Ectodermal cell (in vitro differentiated cells): ENCODE measurements at regions not wholly inside any gene's neighbourhood (a gene's known extent, or its start where the extent isn't known, plus 50 kb on each side); places are given as distances from the start of the nearest gene placed in this dataset.

Experiments
- H3K27ac ChIP-seq: 2 replicates; pipeline ENCODE4 v1.7.0; 2013; ENCODE audit warnings: mild to moderate bottlenecking, low read depth, low read length; ENCODE audit not compliant: insufficient read depth, poor library complexity, severe bottlenecking
- H3K27me3 ChIP-seq: 2 replicates; pipeline ENCODE4 v1.7.0; 2013; ENCODE audit warnings: mild to moderate bottlenecking, low read length; ENCODE audit not compliant: insufficient read depth, control insufficient read depth, poor library complexity, severe bottlenecking
- H3K36me3 ChIP-seq: one replicate; pipeline ENCODE4 v1.7.0; 2013; ENCODE audit warnings: low read length; ENCODE audit not compliant: control insufficient read depth, insufficient read depth
- H3K4me1 ChIP-seq: one replicate; pipeline ENCODE4 v1.7.0; 2013; ENCODE audit warnings: low read length; ENCODE audit not compliant: control insufficient read depth, insufficient read depth
- H3K4me3 ChIP-seq: 2 replicates; pipeline ENCODE4 v1.7.0; 2013; ENCODE audit warnings: low read depth, low read length, control low read depth; ENCODE audit not compliant: insufficient read depth
- H3K9me3 ChIP-seq: 2 replicates; pipeline ENCODE4 v1.7.0; 2013; ENCODE audit warnings: mild to moderate bottlenecking, low read length, moderate library complexity; ENCODE audit not compliant: control insufficient read depth
- WGBS, 2 experiments: methylation state at CpG; one replicate each; pipeline ENCODE4 v1.1.7; 2013; ENCODE audit warnings: missing lambda C conversion rate in 2 of 2; 5-methylcytosine and 5-hydroxymethylcytosine counted together

GRCh38 chr7:22676385-22676784, 50.6 kb upstream of the IL6 start:
- 93 to 99% methylated on average over 1 to 2 of the region's 2 CpGs for WGBS, 2 experiments
- Histone ChIP-seq H3K9me3 (no peaks in the 10 kb centered on the region), H3K27me3 (no peaks in the 10 kb centered on the region), H3K27ac (no peak overlapping the region), H3K4me1 (no peaks in the 10 kb centered on the region), H3K36me3 (no peaks in the 10 kb centered on the region), H3K4me3 (no peak overlapping the region)

- H3K27ac ChIP-seq: no peak overlapping the region
- 84 to 96% methylated on average over 2 of the region's 2 CpGs for WGBS, 2 experiments
- no peaks in the 10 kb centered on the region for H3K9me3 ChIP-seq
- no peaks in the 10 kb centered on the region for H3K4me1 ChIP-seq
- H3K4me3 ChIP-seq: no peak overlapping the region
- H3K36me3 ChIP-seq: no peaks in the 10 kb centered on the region
- H3K27me3 ChIP-seq: no peaks in the 10 kb centered on the region
Measured at GRCh38 chr7:22675917-22676343, 51.1 kb upstream of the IL6 start.

GRCh38 chr7:22675421-22675820, 51.6 kb upstream of the IL6 start:
- 87 to 91% methylated on average over 5 of the region's 5 CpGs for WGBS, 2 experiments
- H3K4me3 ChIP-seq: no peak overlapping the region
- H3K27me3 ChIP-seq: no peaks in the 10 kb centered on the region
- no peaks in the 10 kb centered on the region for H3K36me3 ChIP-seq
- no peaks in the 10 kb centered on the region for H3K4me1 ChIP-seq
- no peak overlapping the region for H3K27ac ChIP-seq
- no peaks in the 10 kb centered on the region for H3K9me3 ChIP-seq

GRCh38 chr7:22672846-22673680, 53.9 kb upstream of the IL6 start:
- H3K27me3 ChIP-seq: no peaks in the 10 kb centered on the region
- no peak overlapping the region for H3K4me3 ChIP-seq
- no peak overlapping the region for H3K27ac ChIP-seq
- no peaks in the 10 kb centered on the region for H3K4me1 ChIP-seq
- H3K36me3 ChIP-seq: no peaks in the 10 kb centered on the region
- no peaks in the 10 kb centered on the region for H3K9me3 ChIP-seq
- WGBS, 2 experiments: 58 to 61% methylated on average over 5 to 6 of the region's 6 CpGs

GRCh38 chr7:22671177-22671879, 55.7 kb upstream of the IL6 start:
- Histone ChIP-seq H3K9me3 (no peaks in the 10 kb centered on the region), H3K4me1 (no peaks in the 10 kb centered on the region), H3K27me3 (no peaks in the 10 kb centered on the region), H3K27ac (no peak overlapping the region), H3K4me3 (no peak overlapping the region), H3K36me3 (no peaks in the 10 kb centered on the region)
- 87 to 89% methylated on average over 4 to 5 of the region's 5 CpGs for WGBS, 2 experiments

GRCh38 chr7:22670422-22670815, 56.6 kb upstream of the IL6 start:
- Histone ChIP-seq H3K27me3 (no peaks in the 10 kb centered on the region), H3K9me3 (no peaks in the 10 kb centered on the region), H3K4me1 (no peaks in the 10 kb centered on the region), H3K4me3 (no peak overlapping the region), H3K27ac (no peak overlapping the region), H3K36me3 (no peaks in the 10 kb centered on the region)
- WGBS, 2 experiments: 96 to 100% methylated on average over 1 of the region's 1 CpG

- H3K9me3 ChIP-seq: no peaks in the 10 kb centered on the region
- H3K27ac ChIP-seq: no peak overlapping the region
- no peaks in the 10 kb centered on the region for H3K4me1 ChIP-seq
- no peak overlapping the region for H3K4me3 ChIP-seq
- WGBS, 2 experiments: 81 to 82% methylated on average over 5 of the region's 5 CpGs
- H3K36me3 ChIP-seq: no peaks in the 10 kb centered on the region
- no peaks in the 10 kb centered on the region for H3K27me3 ChIP-seq
Measured at GRCh38 chr7:22669692-22670421, 57.1 kb upstream of the IL6 start.

- Histone ChIP-seq H3K4me1 (no peaks in the 10 kb centered on the region), H3K9me3 (no peaks in the 10 kb centered on the region), H3K4me3 (no peak overlapping the region), H3K27ac (no peak overlapping the region), H3K36me3 (no peaks in the 10 kb centered on the region), H3K27me3 (no peaks in the 10 kb centered on the region)
- 87 to 90% methylated on average over 3 of the region's 3 CpGs for WGBS, 2 experiments
Measured at GRCh38 chr7:22668971-22669401, 58.0 kb upstream of the IL6 start.

GRCh38 chr7:22667562-22668239, 59.3 kb upstream of the IL6 start:
- H3K4me1 ChIP-seq: no peaks in the 10 kb centered on the region
- no peaks in the 10 kb centered on the region for H3K27me3 ChIP-seq
- H3K36me3 ChIP-seq: no peaks in the 10 kb centered on the region
- no peaks in the 10 kb centered on the region for H3K9me3 ChIP-seq
- no peak overlapping the region for H3K4me3 ChIP-seq
- WGBS, 2 experiments: 88 to 91% methylated on average over 2 of the region's 2 CpGs
- H3K27ac ChIP-seq: no peak overlapping the region
